Activated T-cell treated with anti-CD3 and anti-CD28 coated beads for 1 hour (primary cell): ENCODE measurements at regions not wholly inside any gene's neighbourhood (a gene's known extent, or its start where the extent isn't known, plus 50 kb on each side); places are given as distances from the start of the nearest gene placed in this dataset.

ENCODE experiments used
- DNase-seq: peaks from one replicate; pipeline ENCODE4 v3.0.0-alpha.2; 2020; ENCODE audit warnings: low read depth

GRCh38 chr6:99219788-99220187 is 129.7 kb downstream of the FAXC start:
- DNase-seq = no peak

- no peak for DNase-seq
Measured at GRCh38 chr6:99216959-99217358, 132.5 kb downstream of the FAXC start.

- DNase-seq = no peak
Measured at GRCh38 chr6:99195986-99196655, 153.4 kb downstream of the FAXC start.

DNA sequence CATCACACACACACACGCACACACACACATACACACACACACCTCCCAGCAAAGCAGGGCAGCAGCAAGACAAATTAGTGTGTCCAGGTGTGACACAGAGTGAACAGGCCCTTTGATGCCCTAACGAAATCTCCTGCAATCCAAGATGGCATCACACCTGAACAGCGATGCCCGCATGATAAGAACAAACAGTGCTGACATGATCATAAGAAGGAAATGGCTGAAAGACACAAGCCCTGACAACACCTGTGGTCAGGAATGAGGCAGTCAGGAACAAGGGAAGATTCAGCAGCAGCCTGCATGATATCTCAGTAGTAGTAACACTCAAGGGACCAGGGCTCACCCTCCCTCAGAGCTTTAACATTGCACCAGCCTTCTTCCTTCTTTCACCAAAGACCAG is 156.9 kb downstream of the FAXC start:
- DNase-seq = no peak

DNA sequence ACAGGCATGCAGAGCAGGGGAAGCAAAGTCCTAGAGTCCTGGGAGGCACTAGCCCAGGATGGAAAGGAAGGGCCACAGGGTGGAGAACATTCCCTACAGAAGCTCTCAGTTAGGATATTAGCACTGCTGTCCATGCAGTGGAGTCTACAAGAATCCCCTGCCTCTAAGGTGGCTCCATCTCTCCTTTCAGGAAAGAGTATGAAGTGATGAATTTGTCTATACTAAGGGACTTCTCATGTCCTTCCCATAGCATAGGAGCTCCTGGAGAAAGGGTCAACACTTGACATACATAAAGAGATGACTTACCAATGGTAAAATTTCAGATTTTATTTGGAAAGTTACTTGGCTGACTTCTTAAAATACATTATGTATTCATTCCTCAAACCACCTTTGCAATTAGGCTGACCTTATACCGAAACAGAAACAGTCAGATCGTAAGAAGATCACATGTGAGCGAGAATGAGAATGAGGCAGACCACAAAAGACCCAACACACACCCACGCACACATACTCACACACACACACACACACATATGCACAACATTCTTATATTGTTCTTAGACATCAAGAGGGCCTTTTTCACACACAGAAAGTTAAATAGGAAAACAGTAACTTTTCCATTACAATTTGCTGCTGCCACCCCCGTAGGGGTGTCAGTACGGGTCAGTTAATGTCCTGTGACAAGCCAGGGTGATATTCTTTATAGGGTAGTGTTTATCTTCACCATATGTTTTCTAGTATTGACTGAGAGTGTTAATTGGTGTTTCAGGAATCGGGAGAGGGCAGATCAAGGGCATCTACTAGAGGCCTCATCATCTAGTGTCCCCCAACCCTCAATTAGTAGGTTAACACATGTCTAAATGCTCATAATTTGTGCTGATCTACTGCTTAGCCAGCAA is 159.4 kb downstream of the FAXC start:
- DNase-seq = no peak

DNA sequence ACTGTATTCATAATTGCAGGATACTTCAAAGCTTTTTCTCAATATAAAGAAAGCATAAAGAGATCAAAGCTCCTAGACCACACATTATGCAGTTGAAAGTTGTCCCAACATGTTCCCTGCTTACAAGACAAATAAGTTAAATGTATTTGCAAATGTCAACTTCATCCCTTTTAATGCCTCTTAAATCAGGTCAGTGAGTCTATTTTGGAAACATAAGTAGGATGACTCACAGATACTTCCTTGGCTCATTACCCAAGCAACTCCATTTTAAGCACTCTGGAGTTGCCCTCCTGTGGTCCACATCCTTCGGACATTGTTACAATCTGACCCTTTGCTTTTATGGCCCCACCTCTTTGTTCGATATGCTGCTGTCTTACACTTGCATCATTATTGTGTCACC is 162.0 kb downstream of the FAXC start:
- DNase-seq = no peak

DNA sequence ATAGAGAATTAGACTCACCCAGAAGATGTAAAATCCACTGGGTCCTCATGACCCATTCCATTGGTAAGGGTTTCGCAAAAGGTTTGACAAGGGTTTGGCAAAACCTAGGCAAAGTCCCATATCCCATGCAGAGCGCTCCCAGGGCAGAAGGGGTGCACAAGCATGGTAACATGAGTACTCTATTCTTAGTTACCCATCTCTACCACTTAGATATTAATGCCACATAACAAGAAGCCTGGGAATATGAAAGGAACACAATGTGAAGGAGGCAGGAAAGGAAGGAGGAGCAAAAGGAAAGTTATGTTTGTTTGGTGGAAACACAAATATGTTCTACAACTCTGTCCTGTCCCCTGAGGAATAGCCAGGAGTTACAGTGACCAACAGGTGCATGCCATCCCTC is 163.1 kb downstream of the FAXC start:
- DNase-seq = no peak

DNA sequence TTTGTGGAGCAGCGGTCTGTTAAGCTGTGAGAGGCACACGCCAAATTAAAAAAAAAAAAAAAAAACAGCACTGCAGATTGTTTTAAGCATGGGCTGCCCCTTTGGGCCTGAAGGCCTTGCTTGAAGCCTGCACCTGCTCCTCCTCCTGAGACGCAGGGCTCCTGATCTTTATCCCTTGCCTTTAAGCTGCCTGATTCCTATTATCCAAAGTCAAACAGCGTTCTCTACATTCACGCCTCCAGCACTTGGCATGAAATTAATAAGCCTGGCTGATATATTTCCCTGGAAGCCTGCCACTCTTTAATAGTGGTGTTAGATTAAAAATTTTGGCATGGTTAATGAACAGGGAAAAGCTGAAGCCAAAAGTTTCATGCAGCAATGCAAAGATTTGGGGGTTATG is 163.9 kb downstream of the FAXC start:
- DNase-seq = no peak

- no peak for DNase-seq
Measured at GRCh38 chr6:99184696-99185095, 164.8 kb downstream of the FAXC start.

- no peak for DNase-seq
Measured at GRCh38 chr6:99183066-99183465, 166.4 kb downstream of the FAXC start.

- DNase-seq = no peak
Measured at GRCh38 chr6:99181174-99181573, 168.3 kb downstream of the FAXC start.

GRCh38 chr6:99178168-99178567 is 171.3 kb downstream of the FAXC start:
- no peak for DNase-seq

- no peak for DNase-seq
Measured at GRCh38 chr6:99177736-99178135, 171.7 kb downstream of the FAXC start.

- no peak for DNase-seq
Measured at GRCh38 chr6:99165838-99166237, 183.6 kb downstream of the FAXC start.

GRCh38 chr6:99152347-99152643 is 197.2 kb downstream of the FAXC start:
- no peak for DNase-seq

- DNase-seq = peak; percentile 5
Measured at GRCh38 chr6:99151634-99152346, 197.7 kb downstream of the FAXC start.

GRCh38 chr6:99148761-99149160 is 200.7 kb downstream of the FAXC start:
- DNase-seq = no peak

GRCh38 chr6:99148111-99148510 is 200.4 kb upstream of the FBXL4 start:
- no peak for DNase-seq

DNA sequence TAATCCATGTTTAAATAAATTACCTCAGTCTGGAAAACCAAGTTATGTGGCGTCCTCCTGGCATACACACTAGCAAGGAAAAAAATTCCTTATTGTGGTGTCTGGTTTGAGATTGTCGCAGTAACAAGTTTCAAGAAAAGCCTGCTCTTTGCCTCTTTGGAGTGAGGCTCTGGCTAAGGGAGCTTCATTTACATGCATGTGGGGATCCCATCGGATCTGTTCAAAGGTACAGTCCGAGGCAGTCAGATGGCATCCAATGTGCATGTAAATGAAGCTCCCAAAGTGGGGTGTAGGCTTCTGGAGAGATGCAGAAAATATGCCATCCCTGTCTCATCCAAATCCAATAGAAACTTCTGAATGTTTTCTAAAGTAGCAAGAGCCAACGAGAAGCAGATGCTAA is 199.5 kb upstream of the FBXL4 start:
- no peak for DNase-seq

DNA sequence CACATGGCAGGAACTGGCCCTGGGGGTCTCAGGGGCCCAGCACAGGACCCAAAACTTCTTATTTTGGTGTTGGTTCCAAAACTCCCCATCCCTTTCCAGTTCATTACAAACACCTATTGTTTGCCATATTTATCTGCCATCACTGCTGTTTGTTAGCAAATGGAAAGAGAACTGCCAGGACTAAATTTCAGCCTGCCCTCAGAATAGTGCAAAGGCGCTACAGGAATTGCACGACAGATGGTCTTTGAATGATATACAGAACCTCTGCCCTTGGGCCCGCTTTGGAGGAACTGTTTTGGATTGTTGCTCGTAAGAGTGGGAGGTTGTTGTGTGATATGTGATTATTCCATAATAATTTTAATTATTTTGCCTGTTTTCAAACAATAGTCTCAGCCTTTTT is 199.0 kb upstream of the FBXL4 start:
- DNase-seq = no peak

- DNase-seq = no peak
Measured at GRCh38 chr6:99145738-99146137, 198.0 kb upstream of the FBXL4 start.

- DNase-seq = no peak
Measured at GRCh38 chr6:99143108-99143861, 195.5 kb upstream of the FBXL4 start.
